GM19328 (cell line): ENCODE measurements at regions not wholly inside any gene's neighbourhood (a gene's known extent, or its start where the extent isn't known, plus 50 kb on each side); places are given as distances from the start of the nearest gene placed in this dataset.

ENCODE experiments used
- ATAC-seq: cut with Tn5 transposase; IDR thresholded peaks from one replicate; pipeline ENCODE4 v1.9.1; 2021; ENCODE audit warnings: mild to moderate bottlenecking, moderate library complexity; ENCODE audit not compliant: unreplicated experiment

- no peak for ATAC-seq
Observed at GRCh38 chr2:128982670-128983069, 664.0 kb upstream of the HS6ST1 start.

- ATAC-seq = no peak
Observed at GRCh38 chr2:128983094-128983493, 664.4 kb upstream of the HS6ST1 start.

- ATAC-seq = no peak
Observed at GRCh38 chr2:128984081-128984480, 665.4 kb upstream of the HS6ST1 start.

DNA sequence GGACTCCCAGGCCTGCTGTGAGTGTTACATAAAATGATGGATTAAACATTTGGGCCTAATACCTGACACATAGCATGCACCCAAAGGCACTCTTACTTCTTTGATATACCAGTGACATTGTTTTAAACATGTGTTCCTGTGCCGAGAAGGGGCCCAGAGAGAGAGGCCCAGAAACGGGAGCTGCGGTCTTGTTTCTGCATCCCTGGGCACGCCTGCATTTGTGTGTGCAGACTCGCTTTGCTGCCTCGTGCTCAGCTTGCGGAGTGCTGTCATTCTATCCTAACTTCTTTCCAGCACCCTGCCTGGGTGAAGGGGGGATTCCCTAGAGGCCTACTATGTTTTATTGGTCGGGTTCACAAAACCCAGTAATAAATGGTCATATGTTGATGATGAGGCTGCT lies 666.2 kb upstream of the HS6ST1 start:
- ATAC-seq = no peak

DNA sequence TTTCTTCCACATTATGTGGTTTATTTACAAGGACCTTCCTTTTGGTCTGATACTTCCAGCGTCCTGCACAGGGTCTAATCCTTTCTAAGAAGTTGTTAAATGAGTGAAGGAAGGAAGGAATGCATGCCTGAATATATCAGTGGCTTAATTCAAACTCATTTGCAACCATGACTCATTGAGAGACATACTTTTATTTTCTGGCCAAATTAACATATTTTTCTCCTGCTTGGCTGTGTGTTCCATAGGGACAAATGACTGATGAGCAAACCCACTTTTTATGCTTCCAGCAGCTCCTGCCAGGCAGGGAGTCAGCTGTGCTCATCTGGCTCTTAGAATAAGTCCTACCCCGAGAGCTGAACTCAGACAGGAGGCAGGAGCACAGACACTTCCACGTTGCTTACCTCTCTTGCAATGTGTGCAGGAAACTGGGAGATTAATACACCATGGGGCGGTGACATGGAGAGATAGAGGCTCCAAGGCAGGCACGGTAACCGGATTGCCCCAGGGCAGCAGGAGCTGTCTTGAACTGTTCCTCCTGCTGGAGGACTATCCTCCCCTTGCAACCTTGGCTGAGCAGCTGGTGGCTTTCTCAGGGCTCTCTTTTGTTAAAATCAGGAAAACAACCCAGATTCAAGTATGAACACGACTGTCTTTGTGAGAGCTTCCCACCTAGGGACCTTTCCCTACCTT lies 667.5 kb upstream of the HS6ST1 start:
- ATAC-seq = no peak

DNA sequence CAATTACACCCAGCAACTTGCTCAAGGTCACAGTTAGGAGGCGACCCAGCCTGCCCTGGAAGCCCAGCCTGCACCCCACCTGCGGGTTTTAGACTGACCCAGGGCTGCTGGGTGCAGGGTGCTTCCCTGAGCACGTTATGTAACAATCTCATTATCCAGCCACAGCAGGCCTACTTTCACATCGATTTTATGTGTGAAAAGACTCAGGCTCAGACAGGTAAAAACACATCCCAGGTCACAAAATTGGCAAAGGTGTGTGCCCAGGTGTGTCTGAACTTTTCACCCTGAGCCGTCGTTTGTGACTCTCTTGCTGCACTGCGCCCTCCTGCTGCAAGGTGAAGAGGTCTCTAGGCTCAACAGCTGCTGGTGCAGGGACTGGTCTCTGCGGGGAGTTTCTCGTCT lies 668.2 kb upstream of the HS6ST1 start:
- ATAC-seq = no peak

DNA sequence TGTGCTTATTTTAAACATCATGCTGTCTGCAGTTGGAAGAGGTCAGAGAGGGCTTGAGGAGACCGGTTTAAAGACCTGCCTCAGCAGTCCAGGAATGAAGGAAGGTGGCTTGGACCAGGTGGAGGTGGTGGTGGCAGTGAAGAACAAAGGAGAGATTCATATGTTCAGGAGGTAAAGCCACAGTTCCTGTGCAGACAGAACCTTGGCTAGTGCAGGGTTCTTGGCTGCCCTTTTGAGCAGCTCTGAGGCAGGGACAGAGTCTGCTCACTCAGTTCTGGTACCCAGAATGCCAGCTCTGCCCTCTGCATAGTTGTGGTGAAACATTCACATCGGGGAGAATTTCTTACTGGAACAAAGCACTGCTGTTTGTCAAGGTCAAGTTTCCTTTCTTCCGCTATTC lies 669.7 kb upstream of the HS6ST1 start:
- ATAC-seq = no peak

- ATAC-seq = no peak
Observed at GRCh38 chr2:128988967-128989366, 670.3 kb upstream of the HS6ST1 start.

GRCh38 chr2:128995086-128995485 lies 676.4 kb upstream of the HS6ST1 start:
- ATAC-seq = no peak

DNA sequence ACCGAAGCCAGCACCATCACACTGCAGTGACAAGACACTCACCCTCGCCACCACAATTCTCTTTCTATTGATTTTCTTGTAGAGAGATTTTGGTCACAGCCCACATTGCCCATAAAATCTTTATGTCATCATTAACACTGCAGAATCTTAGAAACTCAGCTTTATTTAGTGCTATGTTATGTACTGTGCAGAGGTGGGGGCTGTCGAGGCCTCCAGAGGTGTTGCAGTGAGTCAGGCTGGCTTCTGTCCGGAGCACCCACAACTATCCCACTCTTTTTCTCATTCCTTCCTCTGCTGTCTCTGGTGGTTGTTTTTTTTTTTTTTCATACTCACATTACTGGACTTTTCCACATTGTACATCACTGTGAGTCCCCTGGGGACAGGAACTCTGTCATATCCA lies 677.4 kb upstream of the HS6ST1 start:
- no peak for ATAC-seq

DNA sequence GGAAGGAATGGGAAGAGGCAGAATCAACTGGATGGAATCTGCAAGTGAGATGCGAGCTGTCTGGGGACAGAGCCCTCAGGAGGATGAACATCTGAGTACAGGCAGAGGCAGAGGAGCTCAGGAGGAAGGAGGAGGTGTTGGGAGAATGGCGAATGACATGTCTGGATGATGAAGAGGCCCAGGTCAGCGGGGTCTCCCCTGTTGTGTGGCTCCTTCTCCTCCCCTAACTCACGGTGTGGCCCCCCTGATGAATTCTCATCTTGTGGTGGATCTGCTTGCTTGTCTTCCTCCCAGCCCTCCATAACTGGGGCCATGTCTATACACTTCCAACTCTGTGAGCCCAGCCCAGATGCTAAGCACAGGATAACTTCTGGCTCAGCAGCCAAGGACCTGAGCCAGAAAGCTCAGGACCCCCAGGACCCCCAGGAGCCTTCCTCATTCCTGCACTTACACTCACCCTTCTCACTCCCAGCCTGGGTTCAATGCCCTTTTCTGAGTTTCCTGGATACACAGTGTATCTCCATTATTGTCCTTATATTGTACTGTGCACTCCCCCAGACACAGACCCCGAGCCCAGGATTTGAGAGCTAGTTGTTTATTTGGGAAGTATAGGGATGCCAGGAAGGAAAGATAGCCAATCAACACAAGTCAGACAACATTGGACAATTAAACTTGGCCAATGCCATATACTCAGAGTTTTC lies 678.6 kb upstream of the HS6ST1 start:
- no peak for ATAC-seq

- ATAC-seq = no peak
Observed at GRCh38 chr2:129001926-129002325, 683.3 kb upstream of the HS6ST1 start.

DNA sequence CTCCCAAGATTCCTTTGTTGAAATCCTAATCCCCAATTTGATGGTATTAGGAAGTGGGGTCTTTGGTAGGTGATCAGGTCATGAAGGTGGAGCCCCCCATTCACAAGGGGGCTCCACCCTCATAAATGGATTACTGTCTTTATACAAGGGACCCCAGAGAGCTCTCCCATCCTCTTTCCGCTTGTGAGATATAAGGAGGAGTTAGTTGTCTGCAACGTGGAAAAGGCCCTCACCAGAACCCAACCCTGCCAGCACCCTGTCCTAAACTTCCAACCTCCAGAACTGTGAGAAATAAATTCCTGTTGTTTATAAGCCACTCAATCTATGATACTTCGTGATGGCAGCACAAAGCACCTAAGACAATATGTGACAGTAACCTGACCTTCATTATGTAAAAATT lies 684.1 kb upstream of the HS6ST1 start:
- no peak for ATAC-seq

DNA sequence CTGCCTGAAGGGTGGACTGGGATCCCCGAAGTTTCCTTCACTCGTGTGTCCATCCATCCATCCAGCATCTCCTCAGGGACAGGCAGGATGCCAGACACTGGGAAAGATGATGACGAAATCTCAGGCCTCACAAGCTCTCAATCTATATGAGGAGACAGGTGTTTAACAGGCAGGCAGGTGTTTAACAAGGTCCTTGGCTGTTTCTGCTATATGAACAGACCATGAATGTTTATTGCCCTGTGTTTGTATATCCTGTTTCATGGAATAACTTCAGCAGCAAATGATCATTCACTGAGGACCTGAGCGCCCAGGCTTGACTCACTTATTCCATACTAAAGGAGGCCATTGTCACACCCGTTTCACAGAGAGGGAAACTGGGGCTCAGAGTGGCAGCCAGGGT lies 685.8 kb upstream of the HS6ST1 start:
- ATAC-seq = no peak

GRCh38 chr2:129004940-129005490 lies 686.3 kb upstream of the HS6ST1 start:
- no peak for ATAC-seq

DNA sequence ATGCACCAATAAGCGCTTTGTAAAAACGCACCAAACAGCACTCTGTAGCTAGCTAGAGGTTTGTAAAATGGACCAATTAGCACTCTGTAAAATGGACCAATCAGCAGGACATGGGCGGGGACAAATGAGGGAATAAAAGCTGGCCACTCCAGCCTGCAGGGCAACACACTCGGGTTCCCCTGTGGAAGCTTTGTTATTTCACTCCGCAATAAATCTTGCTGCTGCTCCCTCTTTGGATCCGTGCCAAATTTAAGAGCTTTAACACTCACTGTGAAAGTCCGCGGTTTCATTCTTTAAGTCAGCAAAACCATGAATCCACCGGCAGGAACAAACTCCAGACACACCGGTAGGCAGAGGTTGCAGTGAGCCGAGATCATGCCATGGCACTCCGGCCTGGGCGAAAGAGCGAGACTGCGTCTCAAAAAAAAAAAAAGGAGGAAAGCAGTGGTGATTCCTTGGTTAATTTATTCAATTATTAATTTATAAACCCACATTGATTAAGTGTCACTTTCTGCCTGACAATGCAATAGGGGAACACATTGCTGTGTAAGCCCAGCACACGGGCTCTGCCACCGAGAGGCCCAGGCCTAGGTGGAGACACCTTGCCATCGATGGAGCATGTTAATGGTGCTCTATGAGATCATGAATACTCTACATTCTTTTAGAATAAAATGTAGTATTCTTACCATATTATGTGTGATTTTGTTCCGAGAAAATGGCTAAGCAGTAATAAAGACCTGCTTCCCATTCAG lies 687.6 kb upstream of the HS6ST1 start:
- no peak for ATAC-seq

- no peak for ATAC-seq
Observed at GRCh38 chr2:129006901-129007300, 688.2 kb upstream of the HS6ST1 start.

- ATAC-seq = no peak
Observed at GRCh38 chr2:129008055-129008880, 689.6 kb upstream of the HS6ST1 start.

DNA sequence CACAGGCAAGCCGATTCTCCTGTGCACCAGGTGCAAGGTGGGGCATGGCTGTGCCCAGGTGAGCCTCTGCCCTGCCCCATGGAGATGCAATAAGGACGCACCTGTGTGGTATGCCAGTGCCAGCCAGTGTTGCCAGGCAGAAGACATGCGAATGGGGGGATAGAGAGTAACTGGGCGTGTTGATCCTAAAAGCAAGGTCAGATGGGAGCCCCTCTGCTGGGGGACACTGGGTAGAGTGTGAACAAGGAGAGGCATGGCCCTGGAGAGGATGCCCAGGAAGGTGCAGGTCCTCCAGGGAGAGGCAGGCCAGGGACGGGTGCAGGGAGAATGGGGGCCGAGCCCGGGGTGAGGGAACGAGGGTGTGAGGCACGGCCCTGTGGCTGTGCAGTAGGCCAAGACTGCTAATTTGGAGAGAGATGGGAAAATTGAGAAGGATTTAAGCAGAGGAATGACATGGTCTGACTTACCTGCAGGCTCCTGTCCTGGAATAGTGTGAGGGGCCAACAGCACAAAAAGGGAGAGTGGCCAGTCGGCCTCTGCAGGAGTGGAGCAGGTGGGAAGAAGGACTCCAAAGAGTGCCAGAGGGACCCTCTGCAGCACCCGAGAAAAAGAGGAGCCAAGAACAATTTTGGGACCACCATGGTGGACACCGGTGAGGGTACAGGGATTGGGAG lies 690.4 kb upstream of the HS6ST1 start:
- no peak for ATAC-seq

- ATAC-seq = no peak
Observed at GRCh38 chr2:129009555-129010146, 691.0 kb upstream of the HS6ST1 start.
